ENCODE measurements at regions not wholly inside any gene's neighbourhood (a gene's known extent, or its start where the extent isn't known, plus 50 kb on each side); places are given as distances from the start of the nearest gene placed in this dataset.
"Not testable (repeated sequence)": the region's sequence is repeated elsewhere in the genome, so short reads cannot be mapped to it uniquely, and the experiment has no call there.

GRCh38 chr16:60703096-60703495 is 1333.1 kb downstream of the CDH8 start:
- DNase-seq (ENCODE audit: low read depth in 1 of 2, low spot score in 1 of 2), result no peak
- no peak for TF ChIP-seq JUND (IDR thresholded peaks at IDR 0.05; ENCODE audit: low read depth)
- in situ Hi-C loops (cut with HindIII; ENCODE audit: low pct_unique_long_range_greater_than_20kb, low sequenced_read_pairs), result no loop called here

GRCh38 chr16:60686824-60687223 is 1349.4 kb downstream of the CDH8 start:
- DNase-seq (ENCODE audit: low read depth in 1 of 2, low spot score in 1 of 2), result no peak
- TF ChIP-seq JUND (IDR thresholded peaks at IDR 0.05; ENCODE audit: low read depth), result no peak
- in situ Hi-C loops (cut with HindIII; ENCODE audit: low pct_unique_long_range_greater_than_20kb, low sequenced_read_pairs), result no loop called here

- in situ Hi-C loops (cut with HindIII; ENCODE audit: low pct_unique_long_range_greater_than_20kb, low sequenced_read_pairs), result no loop called here
- TF ChIP-seq JUND (IDR thresholded peaks at IDR 0.05; ENCODE audit: low read depth), result no peak
- DNase-seq (ENCODE audit: low read depth in 1 of 2, low spot score in 1 of 2), result no peak
These were observed 1352.2 kb downstream of the CDH8 start for GRCh38 chr16:60684002-60684401.

GRCh38 chr16:60682219-60682618 is 1354.0 kb downstream of the CDH8 start:
- no peak for TF ChIP-seq JUND (IDR thresholded peaks at IDR 0.05; ENCODE audit: low read depth)
- in situ Hi-C loops (cut with HindIII; ENCODE audit: low pct_unique_long_range_greater_than_20kb, low sequenced_read_pairs), result no loop called here
- no peak for DNase-seq (ENCODE audit: low read depth in 1 of 2, low spot score in 1 of 2)

DNA sequence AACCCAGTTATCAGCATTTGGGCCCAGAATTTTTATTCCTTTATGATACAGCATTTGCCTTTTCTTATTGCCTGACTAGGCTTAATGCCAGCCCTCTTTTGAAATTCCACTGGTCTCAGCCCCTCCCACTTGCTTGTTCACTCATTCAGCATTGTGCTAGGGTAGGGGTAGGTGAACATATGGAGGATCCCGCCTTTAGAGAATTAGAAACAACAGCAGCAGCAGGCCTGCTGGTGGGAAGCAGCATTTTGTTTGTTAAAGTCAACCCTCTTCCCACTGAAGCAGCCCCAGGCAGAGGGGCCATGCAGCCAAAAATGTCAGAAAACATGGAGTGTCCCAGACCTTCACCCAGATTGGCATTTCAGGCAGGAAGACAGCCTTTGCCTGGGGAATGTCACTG is 1355.2 kb downstream of the CDH8 start:
- no peak for DNase-seq (ENCODE audit: low read depth in 1 of 2, low spot score in 1 of 2)
- in situ Hi-C loops (cut with HindIII; ENCODE audit: low pct_unique_long_range_greater_than_20kb, low sequenced_read_pairs), result no loop called here
- no peak for TF ChIP-seq JUND (IDR thresholded peaks at IDR 0.05; ENCODE audit: low read depth)

DNA sequence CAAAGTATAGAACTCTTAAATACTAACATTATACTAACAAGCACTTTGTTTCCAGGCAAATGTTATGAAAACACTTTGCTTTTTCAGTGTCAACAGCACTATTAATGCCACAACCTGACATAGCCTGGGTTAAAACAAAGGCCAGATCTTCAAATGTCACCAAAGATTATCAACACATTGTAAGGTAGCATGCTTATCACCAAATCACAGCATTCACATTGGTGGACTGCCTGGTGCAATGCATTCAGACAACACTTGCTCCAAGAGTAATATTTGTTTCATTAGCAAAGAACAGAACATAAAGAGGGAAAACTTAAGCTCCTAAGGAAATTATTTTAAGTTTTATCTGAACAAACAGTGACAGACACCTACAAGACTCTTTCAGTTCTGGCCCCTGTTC is 1361.2 kb downstream of the CDH8 start:
- in situ Hi-C loops (cut with HindIII; ENCODE audit: low pct_unique_long_range_greater_than_20kb, low sequenced_read_pairs), result no loop called here
- TF ChIP-seq JUND (IDR thresholded peaks at IDR 0.05; ENCODE audit: low read depth), result no peak

DNA sequence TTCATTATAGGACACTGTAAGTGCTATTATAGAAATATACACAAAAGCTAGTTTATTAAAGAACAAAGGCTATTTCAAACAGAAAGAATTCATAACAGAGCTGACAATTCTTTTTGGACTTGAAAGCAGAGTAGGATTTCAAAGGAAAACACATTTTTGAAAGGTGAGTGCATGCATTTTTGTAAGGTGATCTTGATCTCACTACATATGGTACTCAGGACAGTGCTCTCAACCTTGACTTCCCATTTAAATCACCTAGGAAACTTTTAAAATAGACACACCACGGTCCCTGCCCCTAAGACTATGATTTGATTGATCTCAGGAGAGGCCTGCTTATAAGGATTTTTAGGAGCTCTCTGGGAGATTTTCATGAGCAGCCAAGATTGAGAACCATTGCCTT is 1362.0 kb downstream of the CDH8 start:
- DNase-seq (ENCODE audit: low read depth in 1 of 2, low spot score in 1 of 2), result no peak
- TF ChIP-seq JUND (IDR thresholded peaks at IDR 0.05; ENCODE audit: low read depth), result no peak
- in situ Hi-C loops (cut with HindIII; ENCODE audit: low pct_unique_long_range_greater_than_20kb, low sequenced_read_pairs), result no loop called here

More for the DNA sequence above, 1361.2 kb downstream of the CDH8 start:
- DNase-seq (ENCODE audit: low read depth in 1 of 2, low spot score in 1 of 2), result no peak

DNA sequence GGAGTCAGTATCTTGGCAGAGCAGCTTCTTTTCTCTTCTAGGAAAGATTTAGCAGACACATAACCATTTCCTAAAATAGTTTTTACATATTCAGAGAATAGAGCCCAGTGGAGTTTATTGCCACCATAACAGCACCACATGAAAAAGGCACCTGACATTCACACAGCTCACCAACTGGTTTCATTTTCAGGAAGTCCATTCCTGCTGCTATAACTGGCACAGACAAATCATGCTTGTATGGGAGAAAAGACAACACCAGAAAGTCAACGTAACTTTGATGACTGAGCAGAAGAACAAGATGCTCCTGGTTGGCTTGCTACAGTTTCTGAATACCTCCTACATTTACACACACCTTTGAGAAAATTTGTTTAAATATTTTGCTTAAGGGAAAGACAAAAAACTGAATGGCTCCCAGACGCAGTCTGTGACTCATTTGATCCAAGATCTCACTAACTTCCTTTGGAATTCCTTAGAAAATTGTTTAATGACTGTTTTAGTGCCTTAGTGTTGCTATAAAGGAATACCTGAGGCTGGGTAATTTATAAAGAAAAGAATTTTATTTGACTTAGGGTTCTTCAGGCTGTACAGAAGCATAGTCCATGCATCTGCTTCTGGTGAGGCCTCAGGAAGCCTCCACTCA is 1380.6 kb downstream of the CDH8 start:
- in situ Hi-C loops (cut with HindIII; ENCODE audit: low pct_unique_long_range_greater_than_20kb, low sequenced_read_pairs), result no loop called here
- TF ChIP-seq JUND (IDR thresholded peaks at IDR 0.05; ENCODE audit: low read depth), result no peak
- DNase-seq (ENCODE audit: low read depth in 1 of 2, low spot score in 1 of 2), result no peak

- in situ Hi-C loops (cut with HindIII; ENCODE audit: low pct_unique_long_range_greater_than_20kb, low sequenced_read_pairs), result no loop called here
- no peak for TF ChIP-seq JUND (IDR thresholded peaks at IDR 0.05; ENCODE audit: low read depth)
- no peak for DNase-seq (ENCODE audit: low read depth in 1 of 2, low spot score in 1 of 2)
These were observed 1384.9 kb downstream of the CDH8 start for GRCh38 chr16:60651346-60651745.

GRCh38 chr16:60648290-60648689 is 1387.9 kb downstream of the CDH8 start:
- DNase-seq (ENCODE audit: low read depth in 1 of 2, low spot score in 1 of 2), result no peak
- no peak for TF ChIP-seq JUND (IDR thresholded peaks at IDR 0.05; ENCODE audit: low read depth)
- in situ Hi-C loops (cut with HindIII; ENCODE audit: low pct_unique_long_range_greater_than_20kb, low sequenced_read_pairs), result no loop called here

DNA sequence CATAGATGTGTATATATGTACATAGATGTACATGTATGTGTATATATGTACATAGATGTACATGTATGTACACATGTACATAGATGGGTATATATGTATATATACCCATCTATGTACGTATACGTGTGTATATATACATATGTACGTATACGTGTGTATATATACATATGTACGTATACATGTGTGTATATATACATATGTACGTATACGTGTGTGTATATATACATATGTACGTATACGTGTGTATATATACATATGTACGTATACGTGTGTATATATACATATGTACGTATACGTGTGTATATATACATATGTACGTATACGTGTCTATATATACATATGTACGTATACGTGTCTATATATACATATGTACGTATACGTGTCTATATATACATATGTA is 1388.8 kb downstream of the CDH8 start:
- in situ Hi-C loops (cut with HindIII; ENCODE audit: low pct_unique_long_range_greater_than_20kb, low sequenced_read_pairs); DNase-seq (ENCODE audit: low read depth in 1 of 2, low spot score in 1 of 2): not testable (repeated sequence)

DNA sequence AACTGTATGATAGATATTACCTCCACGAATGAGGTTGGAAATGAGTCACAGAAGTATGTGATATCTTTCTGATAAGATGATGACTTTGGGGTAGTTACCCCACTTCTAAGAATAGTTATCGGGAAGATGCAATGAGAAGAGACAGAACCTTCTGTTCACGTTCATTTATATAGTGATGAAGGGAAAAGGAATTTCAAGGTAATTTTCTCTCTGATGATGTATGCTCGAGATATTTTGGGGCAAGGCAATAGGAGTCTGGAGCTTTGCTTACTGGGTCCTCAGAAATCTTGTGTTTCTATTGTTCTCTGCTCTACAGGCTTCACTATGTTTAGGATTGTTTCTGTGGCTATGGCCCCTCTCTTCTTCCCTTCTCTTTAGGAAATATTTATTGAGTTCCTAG is 1389.6 kb downstream of the CDH8 start:
- in situ Hi-C loops (cut with HindIII; ENCODE audit: low pct_unique_long_range_greater_than_20kb, low sequenced_read_pairs), result no loop called here
- DNase-seq (ENCODE audit: low read depth in 1 of 2, low spot score in 1 of 2), result no peak
- no peak for TF ChIP-seq JUND (IDR thresholded peaks at IDR 0.05; ENCODE audit: low read depth)

GRCh38 chr16:60645541-60645940 is 1390.7 kb downstream of the CDH8 start:
- no peak for TF ChIP-seq JUND (IDR thresholded peaks at IDR 0.05; ENCODE audit: low read depth)
- in situ Hi-C loops (cut with HindIII; ENCODE audit: low pct_unique_long_range_greater_than_20kb, low sequenced_read_pairs), result no loop called here

GRCh38 chr16:60642956-60643355 is 1393.3 kb downstream of the CDH8 start:
- no peak for DNase-seq (ENCODE audit: low read depth in 1 of 2, low spot score in 1 of 2)
- no peak for TF ChIP-seq JUND (IDR thresholded peaks at IDR 0.05; ENCODE audit: low read depth)
- in situ Hi-C loops (cut with HindIII; ENCODE audit: low pct_unique_long_range_greater_than_20kb, low sequenced_read_pairs), result no loop called here

More at GRCh38 chr16:60645541-60645940, 1390.7 kb downstream of the CDH8 start:
- no peak for DNase-seq (ENCODE audit: low read depth in 1 of 2, low spot score in 1 of 2)
